KMS-11 (cell line): ENCODE measurements at regions not wholly inside any gene's neighbourhood (a gene's known extent, or its start where the extent isn't known, plus 50 kb on each side); places are given as distances from the start of the nearest gene placed in this dataset.
"Not testable (repeated sequence)": the region's sequence is repeated elsewhere in the genome, so short reads cannot be mapped to it uniquely, and the experiment has no call there.

Experiments
- H2AFZ ChIP-seq: fragments of 200-600 bp; sonication (generic); 2 replicates; pipeline ENCODE4 v1.6.1; 2016; ENCODE audit warnings: antibody characterized with exemption, mixed run types, low read depth
- H3K27ac ChIP-seq: fragments of 200-600 bp; sonication (generic); 2 replicates; pipeline ENCODE4 v1.6.1; 2016; ENCODE audit warnings: mild to moderate bottlenecking, mixed run types
- H3K27me3 ChIP-seq: fragments of 200-600 bp; sonication (generic); 2 replicates; pipeline ENCODE4 v1.6.1; 2017; ENCODE audit warnings: mild to moderate bottlenecking, low read depth, mixed run types, moderate library complexity; ENCODE audit not compliant: insufficient read depth
- H3K36me3 ChIP-seq: fragments of 200-600 bp; sonication (generic); 2 replicates; pipeline ENCODE4 v1.6.1; 2017; ENCODE audit warnings: mild to moderate bottlenecking, mixed run types; ENCODE audit not compliant: insufficient read depth
- H3K4me1 ChIP-seq: fragments of 200-600 bp; sonication (generic); 2 replicates; pipeline ENCODE4 v1.6.1; 2016; ENCODE audit warnings: mild to moderate bottlenecking, low read depth, mixed run types; ENCODE audit not compliant: poor library complexity, severe bottlenecking
- H3K4me2 ChIP-seq: fragments of 200-600 bp; sonication (generic); 2 replicates; pipeline ENCODE4 v1.7.0; 2016; ENCODE audit warnings: mild to moderate bottlenecking, mixed run types
- H3K4me3 ChIP-seq: fragments of 200-600 bp; sonication (generic); IDR thresholded peaks from 2 replicates; pipeline ENCODE4 v1.6.1; 2017; ENCODE audit warnings: low read depth, low read length, mixed read lengths; ENCODE audit not compliant: insufficient read depth
- H3K79me2 ChIP-seq: fragments of 200-600 bp; sonication (generic); 2 replicates; pipeline ENCODE4 v1.6.1; 2016; ENCODE audit warnings: low read depth, mixed run types; ENCODE audit not compliant: insufficient read depth
- H3K9ac ChIP-seq: fragments of 200-600 bp; sonication (generic); 2 replicates; pipeline ENCODE4 v1.6.1; 2016; ENCODE audit warnings: mild to moderate bottlenecking, mixed run types
- H4K20me1 ChIP-seq: fragments of 200-600 bp; sonication (generic); 2 replicates; pipeline ENCODE4 v1.6.1; 2016; ENCODE audit warnings: mild to moderate bottlenecking, mixed run types; ENCODE audit not compliant: insufficient read depth
- CTCF ChIP-seq: fragments of 200-600 bp; sonication (generic); conservative IDR thresholded peaks from 2 replicates; pipeline ENCODE4 v1.6.1; 2017; ENCODE audit warnings: low read depth, mild to moderate bottlenecking, antibody characterized with exemption, low read length, moderate library complexity, mixed read lengths

- H4K20me1 ChIP-seq, H3K4me2 ChIP-seq, H3K36me3 ChIP-seq, H3K4me1 ChIP-seq, H3K27me3 ChIP-seq, H3K27ac ChIP-seq, H3K79me2 ChIP-seq, H3K4me3 ChIP-seq, H2AFZ ChIP-seq, H3K9ac ChIP-seq: not testable (repeated sequence)
Observed at GRCh38 chr4:8984641-8985040, 113.0 kb upstream of the HMX1 start.

- H4K20me1 ChIP-seq, H3K79me2 ChIP-seq, H2AFZ ChIP-seq, H3K27ac ChIP-seq, H3K4me3 ChIP-seq, H3K4me2 ChIP-seq, H3K9ac ChIP-seq, H3K4me1 ChIP-seq, H3K36me3 ChIP-seq, H3K27me3 ChIP-seq: not testable (repeated sequence)
Observed at GRCh38 chr4:8983921-8984320, 112.3 kb upstream of the HMX1 start.

- not testable (repeated sequence) for H3K4me3 ChIP-seq, H3K36me3 ChIP-seq, H3K4me1 ChIP-seq, H4K20me1 ChIP-seq, H3K79me2 ChIP-seq, H3K9ac ChIP-seq, H2AFZ ChIP-seq, H3K27ac ChIP-seq, H3K4me2 ChIP-seq, H3K27me3 ChIP-seq
Observed at GRCh38 chr4:8976466-8977128, 105.0 kb upstream of the HMX1 start.

GRCh38 chr4:8972635-8973034, 101.0 kb upstream of the HMX1 start:
- not testable (repeated sequence) for H3K36me3 ChIP-seq, H3K79me2 ChIP-seq, H3K9ac ChIP-seq, H4K20me1 ChIP-seq, H3K4me3 ChIP-seq, H3K27me3 ChIP-seq, H3K27ac ChIP-seq, H2AFZ ChIP-seq, H3K4me2 ChIP-seq, H3K4me1 ChIP-seq

GRCh38 chr4:8965896-8966295, 94.3 kb upstream of the HMX1 start:
- H3K36me3 ChIP-seq, H3K4me3 ChIP-seq, H3K4me2 ChIP-seq, H3K4me1 ChIP-seq, H3K27ac ChIP-seq, H4K20me1 ChIP-seq, H2AFZ ChIP-seq, H3K9ac ChIP-seq, H3K27me3 ChIP-seq, H3K79me2 ChIP-seq: not testable (repeated sequence)

GRCh38 chr4:8964201-8964788, 92.7 kb upstream of the HMX1 start:
- H3K27me3 ChIP-seq, H3K9ac ChIP-seq, H3K36me3 ChIP-seq, H3K79me2 ChIP-seq, H3K27ac ChIP-seq, H3K4me3 ChIP-seq, H3K4me1 ChIP-seq, H3K4me2 ChIP-seq, H4K20me1 ChIP-seq, H2AFZ ChIP-seq: not testable (repeated sequence)

GRCh38 chr4:8963533-8963932, 91.9 kb upstream of the HMX1 start:
- H3K27ac ChIP-seq, H3K79me2 ChIP-seq, H3K4me2 ChIP-seq, H3K4me3 ChIP-seq, H3K9ac ChIP-seq, H3K4me1 ChIP-seq, H4K20me1 ChIP-seq, H3K36me3 ChIP-seq, H3K27me3 ChIP-seq, H2AFZ ChIP-seq: not testable (repeated sequence)

- not testable (repeated sequence) for H3K4me1 ChIP-seq, H3K27ac ChIP-seq, H2AFZ ChIP-seq, H3K4me2 ChIP-seq, H3K36me3 ChIP-seq, H3K4me3 ChIP-seq, H4K20me1 ChIP-seq, H3K9ac ChIP-seq, H3K79me2 ChIP-seq, H3K27me3 ChIP-seq
- TF ChIP-seq CTCF: peak; percentile 34
Observed at GRCh38 chr4:8961343-8961742, 89.7 kb upstream of the HMX1 start.

GRCh38 chr4:8959471-8959870, 87.8 kb upstream of the HMX1 start:
- H3K27me3 ChIP-seq, H3K79me2 ChIP-seq, H3K9ac ChIP-seq, H3K36me3 ChIP-seq, H3K4me2 ChIP-seq, H2AFZ ChIP-seq, H3K4me1 ChIP-seq, H4K20me1 ChIP-seq, H3K4me3 ChIP-seq, H3K27ac ChIP-seq: not testable (repeated sequence)

- not testable (repeated sequence) for H3K4me1 ChIP-seq, H3K4me2 ChIP-seq, H3K36me3 ChIP-seq, H3K27me3 ChIP-seq, H3K9ac ChIP-seq, H4K20me1 ChIP-seq, H3K27ac ChIP-seq, H2AFZ ChIP-seq, H3K4me3 ChIP-seq, H3K79me2 ChIP-seq
Observed at GRCh38 chr4:8954001-8954400, 82.4 kb upstream of the HMX1 start.
